Neural progenitor cell (in vitro differentiated cells): ENCODE measurements at regions not wholly inside any gene's neighbourhood (a gene's known extent, or its start where the extent isn't known, plus 50 kb on each side); places are given as distances from the start of the nearest gene placed in this dataset.
A peak's percentile ranks its signal among the peaks of the same experiment; 100 is the strongest.

Experiments
- DNase-seq: peaks from one replicate; pipeline ENCODE4 v3.0.0-alpha.2; 2016; ENCODE audit warnings: low spot score
- H2AFZ ChIP-seq: fragments of 200-600 bp; sonication (generic); replicated peaks from 2 replicates; pipeline ENCODE4 v1.6.1; 2016; ENCODE audit warnings: antibody characterized with exemption
- H3F3A ChIP-seq: fragments of 200-600 bp; sonication (generic); 2 replicates; pipeline ENCODE4 v1.6.1; 2016; ENCODE audit warnings: antibody characterized with exemption, low read depth
- H3K27ac ChIP-seq: fragments of 200-600 bp; sonication (generic); 2 replicates; pipeline ENCODE4 v1.5.1; 2016; ENCODE audit warnings: mild to moderate bottlenecking
- H3K27me3 ChIP-seq: fragments of 200-600 bp; sonication (generic); 2 replicates; pipeline ENCODE4 v1.6.1; 2016; ENCODE audit warnings: mild to moderate bottlenecking, moderate library complexity
- H3K36me3 ChIP-seq: fragments of 200-600 bp; sonication (generic); 2 replicates; pipeline ENCODE4 v1.5.1; 2016
- H3K4me1 ChIP-seq: fragments of 200-600 bp; sonication (generic); 2 replicates; pipeline ENCODE4 v1.6.1; 2016; ENCODE audit warnings: mixed run types
- H3K4me2 ChIP-seq: fragments of 200-600 bp; sonication (generic); 2 replicates; pipeline ENCODE4 v1.6.1; 2016
- H3K4me3 ChIP-seq: fragments of 200-600 bp; sonication (generic); 2 replicates; pipeline ENCODE4 v1.5.1; 2016
- H3K79me2 ChIP-seq: fragments of 200-600 bp; sonication (generic); 2 replicates; pipeline ENCODE4 v1.6.1; 2016; ENCODE audit warnings: low read depth
- H3K9ac ChIP-seq: fragments of 200-600 bp; sonication (generic); 2 replicates; pipeline ENCODE4 v1.6.1; 2016
- H3K9me3 ChIP-seq: fragments of 200-600 bp; sonication (generic); 2 replicates; pipeline ENCODE4 v1.5.1; 2016; ENCODE audit warnings: low read depth
- H4K20me1 ChIP-seq: fragments of 200-600 bp; sonication (generic); 2 replicates; pipeline ENCODE4 v1.6.1; 2016; ENCODE audit warnings: low read depth
- H3K27ac Mint-ChIP-seq: 3 replicates; pipeline ENCODE4 v1.8.0; 2021; ENCODE audit warnings: mixed read lengths
- H3K27me3 Mint-ChIP-seq: 2 replicates; pipeline ENCODE4 v1.8.0; 2022; ENCODE audit warnings: low read depth, mild to moderate bottlenecking, inconsistent platforms, moderate library complexity, mixed read lengths; ENCODE audit not compliant: insufficient read depth
- H3K36me3 Mint-ChIP-seq: 3 replicates; pipeline ENCODE4 v1.8.0; 2021; ENCODE audit warnings: mixed read lengths
- H3K4me1 Mint-ChIP-seq: 3 replicates; pipeline ENCODE4 v1.8.0; 2021; ENCODE audit warnings: mixed read lengths
- H3K4me3 Mint-ChIP-seq: 3 replicates; pipeline ENCODE4 v1.8.0; 2021; ENCODE audit warnings: mild to moderate bottlenecking, moderate library complexity, mixed read lengths
- H3K9me3 Mint-ChIP-seq: 3 replicates; pipeline ENCODE4 v1.8.0; 2020; ENCODE audit warnings: mixed read lengths
- EZH2 ChIP-seq: fragments of 200-600 bp; sonication (generic); IDR thresholded peaks from 2 replicates; pipeline ENCODE4 v1.6.1; 2017; ENCODE audit warnings: antibody characterized with exemption, mild to moderate bottlenecking, moderate library complexity
- EZH2phosphoT487 ChIP-seq: fragments of 200-600 bp; sonication (generic); IDR thresholded peaks from 2 replicates; pipeline ENCODE4 v1.6.1; 2017; ENCODE audit warnings: antibody characterized with exemption
- TF ChIP-seq, protein P1 (sequence below): fragments of 200-600 bp; sonication (generic); IDR thresholded peaks from 2 replicates; pipeline ENCODE4 v1.5.1; 2017; ENCODE audit warnings: antibody characterized with exemption, mild to moderate bottlenecking

DNA sequence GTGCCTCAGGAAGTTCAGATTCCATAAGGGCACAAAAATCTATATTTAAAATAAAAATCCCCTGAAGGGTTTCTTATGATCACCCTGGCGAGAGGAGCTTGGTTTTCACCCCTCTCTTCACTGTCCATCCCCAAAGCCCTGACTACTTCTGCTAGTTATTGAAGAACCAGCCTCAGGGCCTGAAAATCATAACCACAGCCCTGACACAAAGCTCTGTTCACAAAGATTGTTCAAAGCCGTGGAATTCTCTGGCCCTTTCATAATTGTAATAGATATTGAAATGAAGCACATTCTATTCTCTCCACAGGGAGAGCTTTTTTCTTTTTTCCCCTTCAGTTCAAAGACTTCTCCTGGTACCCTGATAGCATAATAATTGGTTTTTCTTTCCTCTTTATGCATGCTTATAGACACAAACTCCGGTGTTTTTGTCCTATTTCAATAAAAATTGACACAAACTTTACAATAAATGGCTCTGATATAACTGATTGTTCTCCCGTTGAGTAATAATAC lies 343.8 kb downstream of the CAAP1 start:
- no peaks in the 10 kb centered on the region for H3K79me2 ChIP-seq
- Mint-ChIP-seq H3K27ac (peak overlapping the region; percentile 24), H3K36me3 (no peaks in the 10 kb centered on the region), H3K4me1 (peaks cover 12% of the 10 kb centered on the region), H3K9me3 (no peaks in the 10 kb centered on the region), H3K4me3 (no peak overlapping the region), H3K27me3 (no peaks in the 10 kb centered on the region)
- no peak overlapping the region for H3K4me2 ChIP-seq
- H4K20me1 ChIP-seq = no peaks in the 10 kb centered on the region
- no peak for DNase-seq
- TF ChIP-seq, protein P1, sequence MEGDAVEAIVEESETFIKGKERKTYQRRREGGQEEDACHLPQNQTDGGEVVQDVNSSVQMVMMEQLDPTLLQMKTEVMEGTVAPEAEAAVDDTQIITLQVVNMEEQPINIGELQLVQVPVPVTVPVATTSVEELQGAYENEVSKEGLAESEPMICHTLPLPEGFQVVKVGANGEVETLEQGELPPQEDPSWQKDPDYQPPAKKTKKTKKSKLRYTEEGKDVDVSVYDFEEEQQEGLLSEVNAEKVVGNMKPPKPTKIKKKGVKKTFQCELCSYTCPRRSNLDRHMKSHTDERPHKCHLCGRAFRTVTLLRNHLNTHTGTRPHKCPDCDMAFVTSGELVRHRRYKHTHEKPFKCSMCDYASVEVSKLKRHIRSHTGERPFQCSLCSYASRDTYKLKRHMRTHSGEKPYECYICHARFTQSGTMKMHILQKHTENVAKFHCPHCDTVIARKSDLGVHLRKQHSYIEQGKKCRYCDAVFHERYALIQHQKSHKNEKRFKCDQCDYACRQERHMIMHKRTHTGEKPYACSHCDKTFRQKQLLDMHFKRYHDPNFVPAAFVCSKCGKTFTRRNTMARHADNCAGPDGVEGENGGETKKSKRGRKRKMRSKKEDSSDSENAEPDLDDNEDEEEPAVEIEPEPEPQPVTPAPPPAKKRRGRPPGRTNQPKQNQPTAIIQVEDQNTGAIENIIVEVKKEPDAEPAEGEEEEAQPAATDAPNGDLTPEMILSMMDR = no peak
- TF ChIP-seq EZH2phosphoT487 (no peak), EZH2 (no peak)
- H3K9me3 ChIP-seq = no peaks in the 10 kb centered on the region
- no peaks in the 10 kb centered on the region for H3K36me3 ChIP-seq
- no peaks in the 10 kb centered on the region for H3K27me3 ChIP-seq
- H3K4me3 ChIP-seq = no peak overlapping the region
- no peaks in the 10 kb centered on the region for H3F3A ChIP-seq
- H2AFZ ChIP-seq = no peak overlapping the region
- H3K4me1 ChIP-seq = no peaks in the 10 kb centered on the region
- H3K9ac ChIP-seq = no peak overlapping the region
- H3K27ac ChIP-seq = no peak overlapping the region

DNA sequence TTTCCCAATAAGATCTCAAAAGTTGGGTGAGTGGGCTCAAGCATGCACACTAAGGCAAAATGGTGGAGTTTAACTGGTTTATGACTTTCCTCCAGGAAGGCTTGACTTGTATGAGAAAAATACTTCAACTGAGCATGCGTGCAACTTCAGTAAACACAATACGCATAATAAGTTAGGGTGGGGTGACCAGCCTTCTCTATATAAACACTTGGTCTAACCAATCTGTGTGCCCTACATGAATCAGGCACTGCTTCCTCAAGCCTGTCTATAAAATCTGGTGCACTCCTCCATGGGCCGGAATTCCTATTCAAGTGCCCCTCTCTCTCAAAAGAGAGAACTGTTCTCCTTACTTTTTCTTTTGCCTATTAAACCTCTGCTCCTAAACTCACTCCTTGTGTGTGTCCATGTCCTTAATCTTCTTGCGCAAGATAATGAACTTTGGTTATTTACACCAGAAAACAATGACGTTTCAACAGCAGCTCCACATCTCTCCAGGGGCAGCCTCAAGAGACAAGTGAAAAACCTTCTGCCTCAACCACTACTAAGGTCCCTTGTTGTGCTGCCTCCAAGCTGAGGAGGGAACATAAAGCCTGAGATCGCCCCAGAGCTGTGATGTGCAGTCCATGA lies 352.6 kb downstream of the CAAP1 start:
- H3K9me3 ChIP-seq = no peaks in the 10 kb centered on the region
- no peak overlapping the region for H3K4me2 ChIP-seq
- Mint-ChIP-seq H3K27me3 (no peaks in the 10 kb centered on the region), H3K4me3 (no peak overlapping the region), H3K36me3 (no peaks in the 10 kb centered on the region), H3K9me3 (peaks cover 7% of the 10 kb centered on the region), H3K27ac (no peak overlapping the region), H3K4me1 (no peaks in the 10 kb centered on the region)
- no peak overlapping the region for H3K4me3 ChIP-seq
- no peak overlapping the region for H2AFZ ChIP-seq
- no peaks in the 10 kb centered on the region for H3K36me3 ChIP-seq
- H4K20me1 ChIP-seq = no peaks in the 10 kb centered on the region
- no peak overlapping the region for H3K27ac ChIP-seq
- DNase-seq = no peak
- no peaks in the 10 kb centered on the region for H3K27me3 ChIP-seq
- no peaks in the 10 kb centered on the region for H3F3A ChIP-seq
- no peak overlapping the region for H3K9ac ChIP-seq
- H3K79me2 ChIP-seq = no peaks in the 10 kb centered on the region
- no peaks in the 10 kb centered on the region for H3K4me1 ChIP-seq
- TF ChIP-seq EZH2 (no peak), EZH2phosphoT487 (no peak)
- TF ChIP-seq, protein P1 = no peak

DNA sequence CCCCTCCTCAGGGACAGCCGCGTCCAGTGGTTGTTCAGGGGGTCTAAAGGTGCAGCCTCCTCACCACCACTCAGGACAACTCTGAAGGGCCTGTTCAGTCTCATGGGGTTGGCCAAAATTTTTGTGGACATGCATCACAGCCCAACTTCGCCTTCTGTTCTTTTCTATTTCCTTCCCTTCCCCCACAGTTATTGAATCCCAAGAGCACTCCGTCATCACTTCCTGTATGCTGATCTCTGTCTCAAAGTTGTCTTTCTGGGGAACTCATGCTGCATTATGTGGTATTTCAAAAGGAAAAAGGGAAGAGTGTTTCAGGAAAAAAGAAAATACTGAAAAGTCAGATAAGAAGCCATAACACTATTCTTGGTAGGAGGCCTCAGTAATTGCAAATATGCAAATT lies 355.4 kb downstream of the CAAP1 start:
- H3K4me2 ChIP-seq = no peak overlapping the region
- no peak overlapping the region for H3K4me3 ChIP-seq
- H3K9me3 ChIP-seq = no peaks in the 10 kb centered on the region
- no peaks in the 10 kb centered on the region for H3F3A ChIP-seq
- no peaks in the 10 kb centered on the region for H3K36me3 ChIP-seq
- peaks cover 6% of the 10 kb centered on the region for H3K9me3 Mint-ChIP-seq
- DNase-seq = no peak
- no peak for TF ChIP-seq EZH2phosphoT487
- no peak for TF ChIP-seq EZH2
- TF ChIP-seq, protein P1 = no peak
- no peaks in the 10 kb centered on the region for H3K4me1 Mint-ChIP-seq
- no peak overlapping the region for H3K9ac ChIP-seq
- no peaks in the 10 kb centered on the region for H3K4me1 ChIP-seq
- H2AFZ ChIP-seq = no peak overlapping the region
- no peak overlapping the region for H3K27ac ChIP-seq
- no peaks in the 10 kb centered on the region for H3K27me3 ChIP-seq
- H3K27me3 Mint-ChIP-seq = no peaks in the 10 kb centered on the region
- no peaks in the 10 kb centered on the region for H3K79me2 ChIP-seq
- no peaks in the 10 kb centered on the region for H3K36me3 Mint-ChIP-seq
- no peak overlapping the region for H3K4me3 Mint-ChIP-seq
- no peaks in the 10 kb centered on the region for H4K20me1 ChIP-seq
- H3K27ac Mint-ChIP-seq = no peak overlapping the region
